H9 (cell line): ENCODE measurements at regions not wholly inside any gene's neighbourhood (a gene's known extent, or its start where the extent isn't known, plus 50 kb on each side); places are given as distances from the start of the nearest gene placed in this dataset.

ENCODE experiments used
- DNase-seq: peaks from one replicate; pipeline ENCODE4 v3.0.0-alpha.2; 2017
- H2AFZ ChIP-seq: one replicate; pipeline ENCODE4 v1.6.1; 2013; ENCODE audit warnings: mild to moderate bottlenecking, low read length, control low read depth, moderate library complexity
- H2AK5ac ChIP-seq: 2 replicates; pipeline ENCODE4 v1.6.1; 2013; ENCODE audit warnings: low read length, control low read depth, mixed read lengths; ENCODE audit not compliant: insufficient read length
- H2BK120ac ChIP-seq: one replicate; pipeline ENCODE4 v1.6.1; 2013; ENCODE audit warnings: low read depth, mild to moderate bottlenecking, low read length, control low read depth, inconsistent platforms; ENCODE audit not compliant: poor library complexity, severe bottlenecking
- H2BK12ac ChIP-seq: 2 replicates; pipeline ENCODE4 v1.6.1; 2013; ENCODE audit warnings: low read length, control low read depth, mixed read lengths, low read depth; ENCODE audit not compliant: insufficient read length
- H2BK15ac ChIP-seq: 2 replicates; pipeline ENCODE4 v1.6.1; 2013; ENCODE audit warnings: low read depth, low read length, control low read depth
- H2BK20ac ChIP-seq: one replicate; pipeline ENCODE4 v1.6.1; 2013; ENCODE audit warnings: low read depth, mild to moderate bottlenecking, low read length, control low read depth, inconsistent platforms; ENCODE audit not compliant: poor library complexity, severe bottlenecking
- H2BK5ac ChIP-seq: 2 replicates; pipeline ENCODE4 v1.6.1; 2013; ENCODE audit warnings: low read length, control low read depth, mixed read lengths; ENCODE audit not compliant: insufficient read length
- H3K14ac ChIP-seq: 2 replicates; pipeline ENCODE4 v1.6.1; 2013; ENCODE audit warnings: low read length, control low read depth; ENCODE audit not compliant: insufficient read depth
- H3K18ac ChIP-seq: 2 replicates; pipeline ENCODE4 v1.6.1; 2013; ENCODE audit warnings: low read depth, mild to moderate bottlenecking, mixed read lengths, low read length, control low read depth; ENCODE audit not compliant: insufficient read length
- H3K23ac ChIP-seq: 2 replicates; pipeline ENCODE4 v1.6.1; 2013; ENCODE audit warnings: low read length, control low read depth, mixed read lengths, low read depth; ENCODE audit not compliant: insufficient read length
- H3K23me2 ChIP-seq: 2 replicates; pipeline ENCODE4 v1.6.1; 2013; ENCODE audit warnings: low read depth, mild to moderate bottlenecking, mixed read lengths, low read length, control low read depth; ENCODE audit not compliant: insufficient read length, poor library complexity, severe bottlenecking
- H3K27ac ChIP-seq: 2 replicates; pipeline ENCODE4 v1.5.1; 2013; ENCODE audit warnings: low read length, control low read depth, mixed read lengths, low read depth; ENCODE audit not compliant: insufficient read length
- H3K27me3 ChIP-seq: 2 replicates; pipeline ENCODE4 v1.6.1; 2013; ENCODE audit warnings: low read length, control low read depth, inconsistent platforms; ENCODE audit not compliant: insufficient read depth
- H3K4ac ChIP-seq: 2 replicates; pipeline ENCODE4 v1.6.1; 2013; ENCODE audit warnings: low read depth, mild to moderate bottlenecking, control low read depth, inconsistent platforms, low read length, moderate library complexity
- H3K4me1 ChIP-seq: 2 replicates; pipeline ENCODE4 v1.6.1; 2013; ENCODE audit warnings: low read length, control low read depth, inconsistent platforms; ENCODE audit not compliant: insufficient read depth
- H3K4me2 ChIP-seq: 2 replicates; pipeline ENCODE4 v1.6.1; 2013; ENCODE audit warnings: low read length, control low read depth, mixed read lengths; ENCODE audit not compliant: insufficient read length, insufficient read depth
- H3K56ac ChIP-seq: 2 replicates; pipeline ENCODE4 v1.6.1; 2013; ENCODE audit warnings: low read depth, mild to moderate bottlenecking, mixed read lengths, low read length, control low read depth; ENCODE audit not compliant: insufficient read length
- H3K79me1 ChIP-seq: 2 replicates; pipeline ENCODE4 v1.6.1; 2013; ENCODE audit warnings: low read depth, mild to moderate bottlenecking, moderate library complexity, low read length, control low read depth, inconsistent platforms; ENCODE audit not compliant: insufficient read depth, poor library complexity, severe bottlenecking
- H3K79me2 ChIP-seq: 2 replicates; pipeline ENCODE4 v1.6.1; 2013; ENCODE audit warnings: low read length, control low read depth, inconsistent platforms; ENCODE audit not compliant: insufficient read depth
- H3K9ac ChIP-seq: 2 replicates; pipeline ENCODE4 v1.6.1; 2013; ENCODE audit warnings: low read length, control low read depth, mixed read lengths; ENCODE audit not compliant: insufficient read length; ENCODE audit errors: extremely low read depth
- H3K9me3 ChIP-seq: one replicate; pipeline ENCODE4 v1.6.1; 2013; ENCODE audit warnings: low read depth, low read length, inconsistent platforms; ENCODE audit not compliant: control insufficient read depth
- H3T11ph ChIP-seq: one replicate; pipeline ENCODE4 v1.6.1; 2013; ENCODE audit warnings: mild to moderate bottlenecking, low read length, control low read depth, inconsistent platforms
- H4K20me1 ChIP-seq: one replicate; pipeline ENCODE4 v1.6.1; 2013; ENCODE audit not compliant: control insufficient read depth, insufficient read length, insufficient read depth
- H4K5ac ChIP-seq: 2 replicates; pipeline ENCODE4 v1.6.1; 2013; ENCODE audit warnings: low read depth, mild to moderate bottlenecking, mixed read lengths, low read length, control low read depth; ENCODE audit not compliant: insufficient read length
- H4K8ac ChIP-seq: replicated peaks from 2 replicates; pipeline ENCODE4 v1.6.1; 2013; ENCODE audit warnings: low read length, control low read depth, mixed read lengths, low read depth; ENCODE audit not compliant: insufficient read length
- H4K91ac ChIP-seq: 2 replicates; pipeline ENCODE4 v1.6.1; 2013; ENCODE audit warnings: low read depth, mild to moderate bottlenecking, moderate library complexity, mixed read lengths, low read length, control low read depth; ENCODE audit not compliant: insufficient read length
- H3K27ac Mint-ChIP-seq, 3 experiments: 2 replicates in 2 of 3; 3 replicates in 1 of 3; pipeline ENCODE4 v1.8.0; 2020 to 2021; ENCODE audit warnings: mixed read lengths in 3 of 3, mild to moderate bottlenecking in 1 of 3, moderate library complexity in 1 of 3
- H3K27me3 Mint-ChIP-seq: 2 replicates; pipeline ENCODE4 v1.8.0; 2021; ENCODE audit warnings: low read depth, mild to moderate bottlenecking, moderate library complexity, mixed read lengths
- H3K36me3 Mint-ChIP-seq, 3 experiments: 2 replicates in 2 of 3; 3 replicates in 1 of 3; pipeline ENCODE4 v1.8.0; 2020 to 2021; ENCODE audit warnings: low read depth in 3 of 3, mixed read lengths in 3 of 3; ENCODE audit not compliant: insufficient read depth in 1 of 3
- H3K4me1 Mint-ChIP-seq, 2 experiments: 2 replicates each; pipeline ENCODE4 v1.8.0; 2020; ENCODE audit warnings: mixed read lengths in 2 of 2
- H3K4me3 Mint-ChIP-seq, 2 experiments: 2 replicates in 1 of 2; 3 replicates in 1 of 2; pipeline ENCODE4 v1.8.0; 2020 to 2021; ENCODE audit warnings: mild to moderate bottlenecking in 2 of 2, mixed read lengths in 2 of 2, moderate library complexity in 1 of 2
- H3K9me3 Mint-ChIP-seq, 2 experiments: 2 replicates in 1 of 2; 3 replicates in 1 of 2; pipeline ENCODE4 v1.8.0; 2020; ENCODE audit warnings: mild to moderate bottlenecking in 2 of 2, mixed read lengths in 2 of 2, moderate library complexity in 1 of 2
- CTCF ChIP-seq: fragments of 200-600 bp; sonication (generic); conservative IDR thresholded peaks from 3 replicates; pipeline ENCODE4 v1.8.0; 2021; ENCODE audit warnings: antibody characterized with exemption, mild to moderate bottlenecking
- WGBS: extraction: QIAGEN DNeasy Blood & Tissue Kit; methylation state at CpG from one replicate; pipeline ENCODE4 v1.1.7; 2013; ENCODE audit warnings: missing lambda C conversion rate, low lambda C conversion rate, mixed read lengths; ENCODE audit not compliant: insufficient read length; ENCODE audit errors: extremely low coverage; 5-methylcytosine and 5-hydroxymethylcytosine counted together

- no peak for TF ChIP-seq CTCF
- no peak overlapping the region for H4K91ac ChIP-seq
- H3K23me2 ChIP-seq, result no peaks in the 10 kb centered on the region
- H3K4me2 ChIP-seq, result no peak overlapping the region
- no peak overlapping the region for H2BK5ac ChIP-seq
- H3K79me1 ChIP-seq, result no peaks in the 10 kb centered on the region
- H3K27ac ChIP-seq, result no peak overlapping the region
- Mint-ChIP-seq H3K9me3 (no peaks in the 10 kb centered on the region; a peak in 1 of 5 replicates), H3K27ac (no peak overlapping the region), H3K4me1 (peaks cover 0 to 2% of the 10 kb centered on the region in 2 experiments; a peak in 2 of 4 replicates), H3K27me3 (no peaks in the 10 kb centered on the region), H3K4me3 (no peak overlapping the region), H3K36me3 (peaks cover 0 to 2% (median 0%) of the 10 kb centered on the region in 3 experiments; a peak in 1 of 7 replicates)
- no peak overlapping the region for H3K23ac ChIP-seq
- no peak overlapping the region for H3K56ac ChIP-seq
- no peak overlapping the region for H4K8ac ChIP-seq
- H2BK20ac ChIP-seq, result no peak overlapping the region
- no CpG with 5 or more reads among the region's 2 CpGs for WGBS
- H3K79me2 ChIP-seq, result no peaks in the 10 kb centered on the region
- H2AK5ac ChIP-seq, result no peak overlapping the region
- no peak overlapping the region for H3T11ph ChIP-seq
- H3K4ac ChIP-seq, result no peak overlapping the region
- no peak overlapping the region for H4K5ac ChIP-seq
- H3K9ac ChIP-seq, result no peak overlapping the region
- no peak overlapping the region for H2BK120ac ChIP-seq
- DNase-seq, result no peak
- no peak overlapping the region for H3K14ac ChIP-seq
- H2BK12ac ChIP-seq, result no peak overlapping the region
- no peaks in the 10 kb centered on the region for H4K20me1 ChIP-seq
- no peaks in the 10 kb centered on the region for H3K9me3 ChIP-seq
- no peaks in the 10 kb centered on the region for H3K27me3 ChIP-seq
- no peak overlapping the region for H3K18ac ChIP-seq
- no peaks in the 10 kb centered on the region for H3K4me1 ChIP-seq
- no peak overlapping the region for H2AFZ ChIP-seq
- no peak overlapping the region for H2BK15ac ChIP-seq
These were observed 365.4 kb downstream of the ISL1 start for GRCh38 chr5:51748647-51749046.
